ENCODE measurements at regions not wholly inside any gene's neighbourhood (a gene's known extent, or its start where the extent isn't known, plus 50 kb on each side); places are given as distances from the start of the nearest gene placed in this dataset.

GRCh38 chr12:75974323-75975187, 57.0 kb downstream of the PHLDA1 start:
- DNase-seq (ENCODE audit: low read depth), result no peak

DNA sequence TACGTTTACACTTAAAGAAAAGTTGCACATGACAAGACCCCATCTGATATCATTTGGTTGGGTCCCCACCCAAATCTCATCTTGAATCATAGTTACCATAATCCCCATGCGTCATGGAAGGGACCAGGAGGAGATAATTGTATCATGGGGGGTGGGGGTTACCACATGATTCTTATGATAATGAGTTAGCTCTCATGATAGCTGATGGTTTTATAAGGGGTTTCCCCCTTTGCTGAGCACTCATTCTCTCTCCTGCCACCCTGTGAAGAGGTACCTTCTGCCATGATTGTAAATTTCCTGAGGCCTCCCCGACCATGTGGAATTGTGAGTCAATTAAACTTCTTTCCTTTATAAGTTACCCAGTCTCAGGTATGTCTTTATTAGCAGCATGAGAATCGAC, 60.3 kb downstream of the PHLDA1 start:
- no peak for DNase-seq (ENCODE audit: low read depth)

- no peak for DNase-seq (ENCODE audit: low read depth)
These were observed 61.3 kb downstream of the PHLDA1 start for GRCh38 chr12:75970310-75970709.

- DNase-seq (ENCODE audit: low read depth), result no peak
These were observed 61.8 kb downstream of the PHLDA1 start for GRCh38 chr12:75969768-75970167.

GRCh38 chr12:75965661-75966060, 65.9 kb downstream of the PHLDA1 start:
- no peak for DNase-seq (ENCODE audit: low read depth)

DNA sequence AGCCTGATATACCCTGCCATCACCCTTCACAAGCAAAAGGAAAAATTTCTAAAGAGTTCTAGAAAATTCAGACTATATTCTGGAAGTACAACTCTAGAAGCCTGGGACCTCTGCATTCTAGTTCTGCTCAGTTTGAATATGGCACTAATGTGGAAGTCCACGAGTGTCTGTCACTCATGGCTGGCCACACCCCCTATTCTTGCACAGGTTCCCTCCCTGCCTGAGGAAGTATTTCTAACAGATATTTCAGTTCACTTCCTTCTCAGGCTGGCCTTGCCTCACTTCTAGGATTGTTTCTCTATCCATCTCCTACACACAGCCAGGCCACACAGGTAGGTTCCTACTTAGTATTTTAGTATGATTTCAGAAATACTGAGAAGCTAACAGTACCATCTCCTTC, 67.4 kb downstream of the PHLDA1 start:
- DNase-seq (ENCODE audit: low read depth), result no peak

GRCh38 chr12:75961878-75962277, 69.7 kb downstream of the PHLDA1 start:
- DNase-seq (ENCODE audit: low read depth), result no peak

DNA sequence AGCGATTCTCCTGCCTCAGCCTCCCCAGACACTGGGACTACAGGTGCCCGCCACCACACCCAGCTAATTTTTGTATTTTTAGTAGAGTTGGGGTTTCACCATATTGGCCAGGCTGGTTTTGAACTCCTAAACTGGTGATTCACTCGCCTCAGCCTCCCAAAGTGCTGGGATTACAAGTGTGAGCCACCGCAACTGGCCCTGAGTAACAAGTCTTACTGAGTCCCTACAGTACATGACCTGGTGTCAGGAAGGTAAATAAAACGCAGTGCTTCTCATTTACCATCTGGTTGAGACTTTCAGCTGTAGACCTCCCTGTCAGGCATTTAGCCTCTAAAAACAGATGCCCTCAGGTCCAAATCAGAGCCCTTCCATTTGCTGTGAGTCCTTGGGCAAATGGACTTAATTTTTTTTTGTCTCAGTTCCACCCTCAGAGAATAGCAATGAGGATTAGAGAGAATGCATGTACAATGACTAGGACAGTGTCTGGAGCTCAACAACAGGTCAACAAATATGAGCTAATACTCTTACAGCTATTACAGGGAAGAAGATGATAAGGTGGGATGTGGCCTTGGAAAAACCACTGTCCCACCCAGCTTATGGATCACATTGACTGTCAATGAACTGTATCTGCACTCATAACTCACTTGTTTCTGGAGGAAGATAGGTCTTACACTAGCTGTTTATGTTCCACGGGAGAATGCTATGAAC, 70.5 kb downstream of the PHLDA1 start:
- no peak for DNase-seq (ENCODE audit: low read depth)

GRCh38 chr12:75960086-75960910, 71.3 kb downstream of the PHLDA1 start:
- no peak for DNase-seq (ENCODE audit: low read depth)

- no peak for DNase-seq (ENCODE audit: low read depth)
These were observed 72.1 kb downstream of the PHLDA1 start for GRCh38 chr12:75959506-75959905.

GRCh38 chr12:75959060-75959459, 72.5 kb downstream of the PHLDA1 start:
- no peak for DNase-seq (ENCODE audit: low read depth)

DNA sequence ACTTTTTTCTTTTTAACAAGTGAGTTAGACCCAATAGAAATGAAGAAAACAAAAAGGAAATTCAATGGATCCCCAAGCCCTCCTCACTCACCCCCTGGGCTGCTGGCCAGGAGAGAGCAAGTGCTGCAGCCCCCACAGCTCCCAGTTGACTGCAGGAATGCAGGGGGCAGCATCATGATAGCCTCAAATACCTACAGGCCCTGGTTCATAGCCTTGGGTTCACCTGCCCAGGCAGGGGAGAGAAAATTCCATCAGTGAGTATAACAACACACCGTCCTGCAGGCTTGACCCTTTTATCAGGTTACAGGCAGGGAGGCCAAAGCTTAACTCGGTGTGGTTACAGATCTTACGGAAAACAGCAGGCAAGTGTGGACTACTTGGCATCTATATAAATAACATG, 76.3 kb downstream of the PHLDA1 start:
- no peak for DNase-seq (ENCODE audit: low read depth)

- no peak for DNase-seq (ENCODE audit: low read depth)
These were observed 76.8 kb downstream of the PHLDA1 start for GRCh38 chr12:75954749-75955148.

GRCh38 chr12:75954041-75954440, 77.5 kb downstream of the PHLDA1 start:
- DNase-seq (ENCODE audit: low read depth), result peak; percentile 95

DNA sequence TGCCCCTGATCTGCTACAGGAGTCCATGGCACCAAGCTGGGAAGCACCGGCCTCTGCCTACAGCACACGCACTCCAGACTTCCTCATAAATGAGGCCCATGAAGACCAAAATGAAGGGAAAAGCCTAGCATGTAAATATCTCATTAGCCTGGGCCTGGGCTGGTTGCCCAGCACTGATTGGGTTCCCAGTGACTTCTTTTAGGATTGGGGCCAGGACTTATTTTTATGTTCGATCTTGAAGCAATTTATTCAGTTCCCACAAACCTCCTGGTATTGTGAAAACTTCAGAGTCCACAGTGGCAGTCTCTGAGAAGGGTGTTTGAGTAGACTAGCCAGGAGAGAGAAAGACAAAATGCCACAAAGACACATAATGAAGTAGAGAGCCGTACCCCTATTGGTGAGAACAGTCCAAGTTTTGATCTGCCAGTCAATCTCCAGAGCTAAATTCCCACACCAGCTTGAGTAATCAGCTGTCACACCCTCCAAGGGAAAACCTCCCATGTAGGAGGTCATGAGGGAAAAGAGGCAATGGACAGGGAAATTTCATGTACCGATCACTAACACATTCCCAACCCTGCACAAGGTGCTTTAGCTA, 78.2 kb downstream of the PHLDA1 start:
- peak; percentile 70 for DNase-seq (ENCODE audit: low read depth)

DNA sequence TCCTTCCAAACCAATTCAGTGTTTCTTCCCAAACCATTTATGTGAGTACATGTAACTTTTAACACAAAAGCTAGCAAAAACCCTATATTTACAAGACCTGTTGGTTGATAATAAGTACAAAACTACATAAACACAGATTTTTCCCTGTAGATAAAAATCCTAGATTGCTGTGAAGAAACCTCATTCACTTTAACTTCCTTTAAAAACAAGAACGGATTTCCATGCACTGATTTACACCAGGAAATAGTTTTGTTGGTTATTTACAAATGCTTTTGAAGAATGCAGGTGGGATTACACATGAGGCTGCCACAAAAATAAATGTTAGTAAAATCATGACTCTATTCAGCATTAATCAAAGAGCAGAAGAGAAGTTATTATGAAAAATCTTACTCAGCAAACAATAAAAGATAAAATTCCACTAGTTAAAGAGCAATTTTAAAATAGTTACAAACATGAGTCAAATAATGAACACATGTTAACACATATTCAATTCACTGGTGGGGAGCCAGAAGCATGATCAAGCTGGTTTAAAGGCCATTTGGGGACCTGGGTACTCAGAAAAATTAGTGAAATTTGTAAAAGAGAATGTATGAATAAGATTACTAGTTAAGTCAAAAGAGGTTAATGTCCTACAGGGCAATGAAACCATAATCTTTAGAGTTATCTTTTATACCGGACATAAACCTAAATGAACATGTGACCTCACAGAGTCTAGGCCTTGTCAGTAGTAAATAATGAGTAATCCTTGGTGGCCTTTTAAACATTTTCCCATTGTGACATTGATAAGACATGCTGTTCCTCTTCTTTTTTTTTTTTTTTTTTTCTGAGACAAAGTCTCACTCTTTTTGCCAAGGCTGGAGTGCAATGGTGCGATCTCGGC, 79.9 kb downstream of the PHLDA1 start:
- no peak for DNase-seq (ENCODE audit: low read depth)

DNA sequence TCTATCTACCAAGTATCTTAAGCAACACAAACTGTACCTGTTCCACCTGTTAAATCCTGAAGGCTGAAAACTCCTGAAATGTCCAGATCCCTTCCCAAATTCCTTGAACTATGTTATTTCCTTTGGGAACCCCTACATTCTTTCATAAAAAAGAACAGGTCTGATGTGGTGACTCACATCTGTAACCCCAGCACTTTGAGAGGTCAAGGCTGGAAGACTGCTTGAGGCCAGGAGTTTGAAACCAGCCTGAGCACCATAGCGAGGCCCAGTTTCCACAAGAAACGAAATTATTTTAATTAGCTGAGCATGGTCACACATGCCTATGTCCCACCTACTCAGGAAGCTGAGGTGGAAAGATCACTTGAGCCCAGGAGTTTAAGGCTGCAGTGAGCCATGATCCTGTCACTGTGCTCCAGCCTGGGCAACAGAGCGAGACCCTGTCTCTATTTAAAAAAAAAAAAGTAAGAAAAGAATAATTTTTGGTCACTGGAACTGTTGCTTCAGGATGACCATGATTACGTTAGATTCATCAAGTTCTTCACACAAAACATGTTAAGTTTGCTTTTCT, 84.3 kb downstream of the PHLDA1 start:
- DNase-seq (ENCODE audit: low read depth), result no peak

GRCh38 chr12:75945581-75945980, 86.0 kb downstream of the PHLDA1 start:
- DNase-seq (ENCODE audit: low read depth), result no peak

GRCh38 chr12:75944905-75945432, 86.6 kb downstream of the PHLDA1 start:
- DNase-seq (ENCODE audit: low read depth), result no peak

All from Daoy (cell line).